HG02610 (cell line): ENCODE measurements at regions not wholly inside any gene's neighbourhood (a gene's known extent, or its start where the extent isn't known, plus 50 kb on each side); places are given as distances from the start of the nearest gene placed in this dataset.

Experiments
- ATAC-seq: cut with Tn5 transposase; IDR thresholded peaks from one replicate; pipeline ENCODE4 v1.9.1; 2021; ENCODE audit warnings: mild to moderate bottlenecking, moderate library complexity; ENCODE audit not compliant: unreplicated experiment

DNA sequence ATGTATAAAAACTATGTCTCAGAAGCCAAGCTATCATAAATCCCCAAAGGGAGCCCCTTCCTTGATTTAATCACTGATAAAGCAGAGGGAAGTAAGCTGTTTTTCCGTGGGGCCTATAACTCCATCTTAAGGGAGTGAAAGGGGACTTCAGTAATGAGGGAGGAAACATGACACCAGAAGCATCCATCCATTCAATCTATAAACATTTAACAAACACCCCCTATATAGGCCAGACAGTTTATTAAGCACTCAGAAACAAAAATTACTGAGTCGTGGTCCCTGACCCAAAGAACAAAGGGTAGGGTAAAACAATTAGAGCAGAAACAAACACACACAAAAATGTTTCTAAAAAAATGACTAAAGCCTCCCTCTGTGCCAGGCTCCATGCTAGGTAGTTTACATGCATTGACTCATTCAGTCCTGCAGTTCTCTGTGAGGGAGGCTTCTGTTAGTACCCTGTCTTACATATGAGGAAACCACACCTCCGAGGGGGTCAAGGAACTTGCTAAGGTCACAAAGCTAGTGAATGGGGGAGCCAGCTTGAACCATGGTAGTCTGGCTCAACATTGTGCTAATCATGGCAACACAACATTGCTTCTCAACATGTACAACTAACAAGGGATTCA is 472.1 kb downstream of the CDH2 start:
- no peak for ATAC-seq

DNA sequence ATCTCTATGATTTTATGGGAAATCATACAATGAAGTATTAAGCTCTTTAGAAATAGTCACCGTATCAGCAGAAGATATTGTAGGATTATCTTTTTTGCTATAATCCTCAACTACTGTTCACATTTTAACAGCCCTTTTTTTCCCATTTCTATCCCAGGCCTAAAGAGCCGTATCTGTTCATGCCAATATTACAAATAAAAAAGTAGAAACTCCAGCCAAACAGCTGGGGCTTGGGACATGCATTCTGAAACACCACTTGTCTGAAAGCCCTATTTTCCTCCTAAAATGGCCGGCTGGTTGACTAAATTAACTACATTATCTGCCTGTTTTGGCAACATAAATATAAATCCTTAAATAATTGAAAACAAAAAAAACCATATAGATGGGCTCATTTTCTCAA is 477.8 kb downstream of the CDH2 start:
- no peak for ATAC-seq

DNA sequence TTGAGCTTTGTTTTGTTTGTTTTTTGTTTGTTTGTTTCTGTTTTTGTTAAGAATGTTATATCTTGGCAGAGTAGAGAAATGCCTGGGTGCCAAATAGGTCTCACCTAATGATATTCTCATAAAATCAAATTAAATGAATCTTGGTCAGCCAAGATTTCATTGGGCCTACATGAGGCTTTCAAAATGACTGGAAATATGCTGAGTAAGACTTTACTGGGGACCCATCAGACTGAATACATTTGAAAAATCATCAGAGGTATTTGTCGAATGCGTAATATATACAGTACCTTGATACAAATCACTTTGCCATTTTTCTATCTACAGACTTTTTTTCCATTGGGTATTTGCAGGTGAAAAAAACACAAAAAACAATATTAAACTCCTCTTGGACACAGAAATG is 480.8 kb downstream of the CDH2 start:
- ATAC-seq, result no peak

DNA sequence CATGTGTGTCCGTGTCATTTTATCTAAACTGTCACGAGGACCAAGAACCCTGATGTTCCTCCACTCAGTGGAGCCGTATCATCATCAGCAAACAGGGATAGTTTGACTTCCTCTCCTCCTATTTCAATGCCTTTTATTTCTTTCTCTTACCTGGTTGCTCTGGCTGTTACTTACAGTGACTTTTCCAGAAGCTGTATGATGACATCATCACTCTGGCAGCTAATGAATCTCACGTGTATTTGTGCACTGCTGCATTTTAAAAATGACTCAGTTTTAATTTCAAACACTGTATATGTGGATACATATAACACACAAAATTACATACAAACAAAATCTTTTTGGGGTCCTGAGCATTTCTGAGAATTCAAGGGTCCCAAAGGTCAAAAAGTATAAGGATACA is 481.4 kb downstream of the CDH2 start:
- ATAC-seq, result no peak

DNA sequence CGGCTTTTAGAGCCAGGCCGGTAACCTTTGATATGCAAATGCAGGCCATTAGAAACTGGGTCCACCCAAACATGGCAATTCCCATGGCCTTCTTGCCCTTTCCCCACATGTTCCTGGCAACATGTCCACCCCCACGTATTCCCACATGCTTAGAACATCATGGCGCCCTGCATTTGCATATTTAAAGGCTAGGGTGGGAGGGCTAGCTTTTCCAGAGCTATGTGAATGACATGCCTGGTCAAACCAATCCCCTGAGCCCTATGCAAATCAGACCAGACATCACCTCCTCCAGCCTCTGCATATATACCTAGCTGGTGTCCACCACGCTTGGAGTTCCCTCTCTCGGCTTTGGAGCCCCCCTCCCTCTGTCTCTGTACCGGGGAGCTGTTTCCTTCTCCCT is 481.9 kb downstream of the CDH2 start:
- no peak for ATAC-seq

DNA sequence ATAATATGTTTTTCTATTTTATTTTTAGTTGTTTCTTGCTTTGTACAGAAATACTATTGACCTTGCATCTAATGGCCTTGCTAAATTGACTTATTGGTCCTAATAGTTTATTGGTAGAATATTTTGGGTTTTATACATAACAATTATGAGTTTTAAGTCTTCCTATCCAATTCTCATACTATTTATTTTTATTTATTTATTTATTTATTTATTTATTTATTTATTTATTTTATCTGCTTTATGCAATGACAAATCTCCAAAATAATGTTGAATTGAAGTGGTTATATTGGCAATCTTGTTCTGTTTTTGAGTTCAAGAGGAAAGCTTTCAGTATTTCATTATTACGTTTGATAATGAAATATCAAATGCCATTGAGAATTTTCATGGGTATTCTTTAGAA is 488.3 kb downstream of the CDH2 start:
- no peak for ATAC-seq

DNA sequence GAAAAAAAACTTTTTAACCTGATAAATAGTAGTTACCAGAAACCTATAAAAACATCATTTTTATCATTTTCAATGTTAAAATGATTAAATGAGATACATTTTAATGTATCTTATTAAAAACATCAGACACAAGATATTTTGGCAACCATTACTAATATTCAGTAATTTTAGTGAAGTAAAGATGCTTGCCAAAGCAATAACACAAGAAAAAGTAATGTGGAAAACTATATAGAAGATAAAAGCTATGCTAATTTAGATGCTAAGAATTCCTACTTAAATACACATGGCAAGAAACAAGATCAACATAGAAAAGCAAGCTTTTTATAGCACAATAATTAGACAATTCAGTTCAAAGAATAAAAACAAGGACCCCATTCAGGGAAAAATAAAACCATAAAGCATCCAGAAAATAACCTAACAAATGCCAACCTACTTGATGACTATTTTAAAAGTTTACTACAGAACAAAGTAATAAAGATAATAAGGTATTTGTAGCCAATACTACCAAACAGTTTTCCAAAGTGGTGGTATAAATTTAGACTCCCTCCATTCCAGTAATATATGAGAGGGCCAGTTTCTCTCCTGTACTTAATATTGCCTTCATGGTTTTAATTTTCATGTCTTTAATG is 489.5 kb downstream of the CDH2 start:
- no peak for ATAC-seq

DNA sequence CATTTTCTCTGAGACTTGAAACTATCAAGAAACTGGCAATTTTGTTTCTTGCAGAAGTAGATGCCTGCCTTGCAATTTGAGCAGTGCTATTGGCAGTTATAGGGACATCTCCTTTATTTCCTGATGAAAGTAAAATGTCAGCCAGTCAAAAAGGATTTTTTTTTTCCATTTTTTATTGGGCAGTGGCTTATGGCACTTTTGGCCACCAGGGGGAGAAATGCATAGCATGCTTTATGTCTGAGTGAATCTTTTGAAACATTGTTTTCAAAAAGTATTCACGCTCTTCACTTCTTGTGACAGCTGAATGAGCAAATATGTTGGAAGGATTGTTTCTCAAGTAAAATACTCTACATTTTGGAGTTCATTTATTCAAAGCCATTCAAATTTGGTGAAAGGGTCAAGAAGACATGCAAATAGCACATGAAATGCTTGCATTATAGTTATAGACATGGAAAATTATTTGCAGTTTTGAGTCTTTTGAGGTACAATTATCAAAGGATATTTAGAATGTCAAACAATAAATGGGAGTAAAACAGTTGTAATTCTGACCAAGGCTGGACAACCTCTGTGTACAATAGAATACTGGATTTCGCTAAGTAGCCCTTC is 491.0 kb downstream of the CDH2 start:
- ATAC-seq, result no peak

DNA sequence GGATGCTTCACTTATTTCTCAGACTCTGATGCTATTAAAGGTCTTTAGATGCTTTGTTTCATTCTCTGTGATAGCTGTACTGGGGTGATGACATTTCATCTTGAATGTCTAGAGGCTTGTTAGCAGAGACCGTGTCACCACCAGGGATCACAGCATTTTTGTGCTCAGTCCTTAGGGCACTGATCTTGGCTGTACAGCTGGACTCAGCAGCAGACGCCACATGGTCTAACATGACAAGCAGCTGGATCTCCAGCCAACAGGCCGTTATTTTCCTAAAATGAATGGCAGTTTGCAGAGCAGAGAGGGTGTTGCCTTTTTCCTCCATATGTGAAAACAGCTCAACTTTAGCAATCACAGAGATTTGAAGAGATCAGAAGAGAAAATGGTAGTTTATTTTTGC is 491.8 kb downstream of the CDH2 start:
- ATAC-seq, result no peak

DNA sequence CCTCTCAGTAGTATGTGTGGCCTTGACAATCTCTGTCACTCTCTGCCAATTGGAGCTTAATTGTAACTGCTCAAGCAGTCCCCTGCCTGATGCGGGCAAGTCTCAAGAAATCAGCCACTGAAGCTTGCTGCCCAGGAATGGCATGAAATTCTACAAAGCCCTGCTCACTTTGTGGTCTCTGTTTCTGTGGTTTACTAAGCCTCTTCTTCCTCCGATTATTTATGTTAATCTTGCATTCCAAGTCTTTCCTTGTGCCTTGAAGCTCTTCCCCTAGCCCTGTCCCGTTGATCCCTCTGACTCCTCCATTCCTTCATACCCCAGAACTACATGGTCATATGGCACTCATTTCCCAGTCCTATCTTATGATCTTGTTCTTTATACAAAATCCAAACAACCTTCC is 489.3 kb upstream of the CHST9 start:
- no peak for ATAC-seq

DNA sequence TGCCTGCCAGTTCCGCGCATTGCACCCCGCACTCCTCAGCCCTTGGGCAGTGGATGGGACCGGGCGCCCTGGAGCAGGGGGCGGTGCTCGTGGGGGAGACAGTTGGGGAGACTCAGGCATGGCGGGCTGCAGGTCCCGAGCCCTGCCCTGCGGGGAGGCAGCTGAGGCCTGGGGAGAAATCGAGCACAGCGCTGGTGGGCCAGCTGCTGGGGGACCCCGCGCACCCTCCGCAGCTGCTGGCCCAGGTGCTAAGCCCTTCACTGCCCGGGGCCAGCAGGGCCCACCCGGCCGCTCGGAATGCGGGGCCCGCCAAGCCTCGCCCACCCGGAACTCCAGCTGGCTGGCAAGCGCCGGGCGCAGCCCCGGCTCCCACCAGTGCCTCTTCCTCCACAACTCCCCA is 488.8 kb upstream of the CHST9 start:
- ATAC-seq, result no peak

DNA sequence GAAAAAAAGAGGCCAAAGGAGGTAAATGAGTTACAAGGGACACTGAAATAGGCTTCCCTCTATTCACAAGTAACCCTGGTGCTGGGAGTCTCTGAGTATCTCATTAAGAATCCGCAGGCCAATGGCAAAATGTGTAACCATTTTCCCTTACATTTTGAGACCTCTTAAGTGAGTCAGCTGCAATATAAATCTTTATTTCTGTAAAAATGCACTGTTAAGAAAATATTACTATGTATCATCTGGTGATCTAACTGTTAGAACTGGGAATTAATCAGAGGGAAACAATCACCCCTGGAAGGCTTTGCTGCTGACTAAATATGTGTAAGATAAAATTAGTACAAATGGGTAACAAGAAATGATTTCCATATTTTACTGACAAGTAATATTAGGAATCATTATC is 483.1 kb upstream of the CHST9 start:
- no peak for ATAC-seq

DNA sequence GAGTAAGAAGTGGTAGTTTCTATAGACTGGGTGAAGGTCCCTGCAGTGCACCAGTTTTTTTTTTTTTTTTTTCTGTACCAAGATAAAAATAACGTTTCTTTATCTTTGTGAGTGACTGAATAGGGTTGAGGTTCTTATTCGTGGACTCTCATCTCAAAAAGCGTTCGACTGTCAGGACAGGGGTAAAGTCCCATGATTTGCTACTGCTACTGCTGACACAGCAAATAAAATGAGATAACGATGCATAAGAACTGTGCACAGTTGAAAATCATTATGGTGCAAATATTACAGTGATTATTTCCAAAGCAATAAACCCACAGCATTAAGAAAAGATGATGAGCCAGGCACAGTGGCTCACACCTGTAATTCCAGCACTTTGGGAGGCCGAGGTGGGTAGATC is 482.0 kb upstream of the CHST9 start:
- no peak for ATAC-seq

DNA sequence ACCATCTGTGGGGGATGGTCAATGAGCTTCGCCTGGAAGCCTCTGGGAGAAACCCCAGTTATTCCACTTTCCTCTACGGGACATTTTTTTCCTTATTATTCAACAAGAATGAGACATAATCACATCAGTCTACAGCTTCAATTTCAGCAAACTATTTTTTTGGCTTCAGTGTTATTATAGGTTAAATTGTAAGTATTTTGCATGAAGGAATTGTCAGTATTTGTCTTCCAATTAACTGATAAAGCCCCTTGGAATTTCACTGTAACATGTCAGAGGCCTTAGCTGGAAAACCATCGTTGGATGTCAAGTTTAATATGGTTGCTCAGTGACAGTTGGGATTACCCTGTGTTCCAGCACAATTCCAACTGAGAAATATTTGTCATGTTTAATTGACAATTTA is 480.9 kb upstream of the CHST9 start:
- no peak for ATAC-seq

DNA sequence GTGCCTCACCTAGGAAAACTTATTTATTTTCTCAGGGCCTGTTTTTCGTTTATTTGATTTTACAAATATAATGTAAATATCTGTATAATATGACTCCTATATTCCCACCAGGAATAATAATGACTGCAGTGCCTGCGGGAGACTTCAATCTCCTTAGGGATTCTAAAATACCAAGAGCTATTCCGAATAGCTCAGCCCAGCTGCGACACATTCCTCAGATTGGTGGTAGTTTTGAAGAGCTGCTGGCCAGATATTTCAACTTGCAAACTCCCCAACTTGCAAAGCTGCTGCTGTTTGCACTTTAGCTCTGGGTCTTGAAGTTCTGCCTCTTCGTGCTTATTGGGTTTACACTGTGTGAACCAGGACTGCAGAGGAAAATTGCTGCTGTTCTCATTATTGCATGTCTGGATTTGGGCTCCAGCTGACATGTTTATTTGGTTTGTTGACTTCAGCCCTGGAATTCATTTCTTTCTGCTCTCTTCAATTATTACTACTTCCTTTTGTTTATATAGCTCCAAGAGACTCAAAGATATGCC is 480.2 kb upstream of the CHST9 start:
- no peak for ATAC-seq

DNA sequence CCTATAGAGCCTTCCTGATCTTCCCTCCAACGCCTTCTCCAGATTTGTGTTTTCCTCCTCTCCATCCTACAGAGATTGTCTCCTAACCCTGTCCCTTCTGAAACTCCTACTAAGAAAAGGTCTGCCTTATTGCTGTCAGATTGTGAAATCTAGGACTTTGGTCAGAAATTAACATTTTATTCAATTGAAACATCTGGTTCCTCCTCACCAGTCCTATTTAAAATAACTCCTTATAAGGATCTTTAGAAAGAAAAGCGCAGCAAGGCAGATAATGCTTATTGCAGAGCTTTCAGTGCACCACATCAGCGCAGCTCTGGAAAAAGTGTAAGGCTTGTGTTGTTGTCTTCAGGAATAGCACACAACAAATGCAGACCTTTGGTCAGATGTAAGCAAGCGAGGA is 477.8 kb upstream of the CHST9 start:
- no peak for ATAC-seq

DNA sequence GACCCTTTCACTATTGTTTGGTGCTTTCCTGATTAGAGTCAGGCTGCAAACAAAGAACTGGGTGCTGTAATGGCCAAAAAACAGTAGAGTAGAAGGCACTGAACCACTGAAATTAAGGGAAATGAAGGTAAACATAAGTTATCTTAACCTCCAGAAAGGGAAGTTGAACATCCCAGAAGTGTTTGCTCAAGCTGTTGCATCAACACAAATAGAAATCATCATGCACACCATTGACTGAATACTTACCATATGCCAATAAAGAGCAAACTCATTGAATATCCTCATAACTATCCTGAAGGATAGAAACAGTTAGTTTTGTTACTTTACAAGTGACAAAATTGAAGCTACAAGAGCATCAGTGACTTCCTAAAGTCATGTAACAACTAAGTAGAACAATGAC is 477.4 kb upstream of the CHST9 start:
- no peak for ATAC-seq

DNA sequence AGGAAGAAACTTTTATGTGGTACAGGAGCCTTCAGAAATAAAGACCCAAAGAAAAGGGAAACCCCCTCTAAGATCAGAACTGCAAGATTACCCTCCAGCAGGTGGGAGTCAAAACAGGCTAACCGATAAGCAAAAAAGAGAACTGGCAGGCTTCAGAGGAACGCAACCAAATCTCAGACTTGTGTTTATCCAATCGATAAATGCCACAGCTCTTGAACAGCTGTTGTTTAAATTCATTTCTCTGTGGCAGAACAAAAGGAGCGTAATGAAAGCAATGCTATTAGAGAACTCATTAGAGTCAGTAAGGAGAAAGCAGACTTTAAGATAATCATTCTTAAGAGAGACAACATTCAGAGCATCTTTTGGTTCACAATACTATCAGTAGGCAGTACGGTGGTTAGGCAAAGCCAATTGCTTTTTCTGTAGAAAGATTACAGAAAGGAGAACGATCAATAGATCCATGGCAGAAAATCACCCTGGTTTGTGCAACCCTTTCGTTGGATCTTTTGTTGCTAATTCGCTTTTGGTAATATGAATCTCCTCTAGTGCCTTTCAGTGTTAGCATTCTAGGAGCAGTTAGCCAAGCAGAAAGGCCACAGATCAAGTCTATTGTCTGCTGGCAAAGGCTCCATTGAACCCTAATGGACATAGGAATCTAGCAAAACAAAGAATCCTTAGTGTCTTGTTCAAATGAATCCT is 476.4 kb upstream of the CHST9 start:
- no peak for ATAC-seq

DNA sequence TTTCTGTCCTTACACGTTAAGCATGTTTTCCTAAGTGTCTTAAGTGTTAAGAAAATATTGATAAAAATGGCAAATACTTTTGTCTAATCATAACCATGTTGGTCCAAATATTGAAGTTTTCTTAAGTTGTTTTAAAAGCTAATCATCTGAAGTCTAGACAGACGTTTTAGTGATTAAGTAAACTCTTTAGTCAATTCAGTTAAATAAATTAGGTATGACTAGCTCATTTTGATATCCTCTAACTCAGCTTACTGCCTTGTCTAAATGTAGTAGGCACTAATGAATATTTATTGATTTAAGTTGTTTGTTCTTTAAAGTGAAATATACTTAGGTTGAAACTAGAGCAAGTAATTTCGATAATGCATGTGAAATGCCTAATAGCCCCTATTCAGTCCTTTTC is 471.8 kb upstream of the CHST9 start:
- ATAC-seq, result no peak

DNA sequence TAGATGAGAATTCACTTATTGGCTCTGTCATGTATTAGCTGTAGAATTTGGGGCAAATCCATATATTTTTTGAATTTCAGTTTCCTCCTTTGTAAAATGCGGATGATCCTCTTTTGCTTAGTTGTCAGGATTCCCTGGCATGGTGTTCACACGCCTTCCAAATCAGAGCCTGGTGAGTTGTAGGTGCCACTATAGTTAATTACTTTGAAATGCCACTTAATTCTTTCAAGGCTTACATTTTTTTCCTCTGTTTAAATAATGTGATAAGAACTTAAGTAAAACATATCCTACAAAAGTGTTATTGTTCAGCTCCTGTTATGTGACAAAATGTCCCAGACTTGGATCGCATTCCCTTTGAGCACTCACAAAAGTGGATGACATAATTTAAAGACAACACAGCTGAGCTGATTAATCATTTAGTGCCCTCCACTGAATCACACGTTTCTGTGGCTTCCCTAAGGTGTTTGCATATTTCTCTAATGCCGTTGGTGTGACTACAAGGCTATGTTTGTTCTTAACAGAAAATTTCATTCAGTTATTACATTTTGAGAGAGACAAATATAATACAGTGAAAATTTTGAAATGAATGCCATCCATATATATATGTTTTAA is 471.2 kb upstream of the CHST9 start:
- ATAC-seq, result peak; percentile 34

DNA sequence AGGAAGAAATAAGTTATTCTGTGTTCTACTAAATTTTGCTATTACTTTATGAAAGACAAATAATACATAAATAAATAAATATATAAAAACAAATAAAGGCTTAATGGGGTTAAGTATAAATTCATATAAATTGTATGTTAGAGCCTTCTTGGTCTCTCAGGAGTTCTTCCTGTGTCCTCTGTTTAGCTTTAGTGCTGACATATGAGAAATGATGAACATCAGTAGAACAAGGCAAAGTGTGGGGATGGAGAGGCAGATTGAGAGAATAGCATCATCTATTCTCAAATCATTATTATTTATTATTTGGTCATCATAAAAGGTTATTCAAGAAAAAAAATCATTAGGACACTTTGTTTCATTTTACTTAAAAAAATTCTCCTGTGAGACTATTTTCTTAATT is 468.1 kb upstream of the CHST9 start:
- no peak for ATAC-seq
